ENCODE measurements at regions not wholly inside any gene's neighbourhood (a gene's known extent, or its start where the extent isn't known, plus 50 kb on each side); places are given as distances from the start of the nearest gene placed in this dataset.

DNA sequence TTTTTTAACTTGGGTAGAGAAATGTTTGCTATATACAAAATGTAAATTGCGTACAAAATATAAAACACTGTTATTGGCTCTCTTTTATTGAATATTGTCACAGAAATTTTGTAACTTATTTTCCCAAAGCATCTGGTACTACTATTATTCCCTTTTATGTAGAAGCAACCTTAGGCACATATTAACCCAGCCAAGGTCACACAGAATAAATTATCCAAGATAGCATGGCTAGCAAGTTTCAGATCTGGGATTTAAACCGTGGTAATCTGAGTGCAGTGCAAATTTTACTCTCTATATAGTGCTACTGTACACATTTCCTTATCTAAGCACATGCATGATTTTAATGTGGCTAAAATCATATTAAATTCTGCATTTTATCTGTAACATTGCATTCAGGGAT lies 1190.5 kb upstream of the LRRTM3 start:
- Histone ChIP-seq H3K9me3 (no peaks in the 10 kb centered on the region), H3K4me3 (ENCODE audit: low read depth, low read length) (no peak overlapping the region), H3K4me1 (no peaks in the 10 kb centered on the region), H3K36me3 (ENCODE audit: control insufficient read depth, insufficient read depth, low read length) (no peaks in the 10 kb centered on the region), H3K27me3 (replicated peaks; ENCODE audit: control insufficient read depth, insufficient read depth, low read length) (no peaks in the 10 kb centered on the region)
- ChIA-PET POLR2A (no interaction called here), CTCF (no interaction called here)
- Mint-ChIP-seq H3K4me1 (ENCODE audit: low read depth, unreplicated experiment) (no peaks in the 10 kb centered on the region), H3K36me3 (ENCODE audit: insufficient read depth, unreplicated experiment) (no peaks in the 10 kb centered on the region), H3K9me3 (ENCODE audit: unreplicated experiment) (no peaks in the 10 kb centered on the region), H3K27me3 (ENCODE audit: insufficient read depth, unreplicated experiment) (no peaks in the 10 kb centered on the region), H3K27ac (ENCODE audit: unreplicated experiment) (no peak overlapping the region), H3K4me3 (ENCODE audit: unreplicated experiment) (no peak overlapping the region)
- TF ChIP-seq, protein P1, sequence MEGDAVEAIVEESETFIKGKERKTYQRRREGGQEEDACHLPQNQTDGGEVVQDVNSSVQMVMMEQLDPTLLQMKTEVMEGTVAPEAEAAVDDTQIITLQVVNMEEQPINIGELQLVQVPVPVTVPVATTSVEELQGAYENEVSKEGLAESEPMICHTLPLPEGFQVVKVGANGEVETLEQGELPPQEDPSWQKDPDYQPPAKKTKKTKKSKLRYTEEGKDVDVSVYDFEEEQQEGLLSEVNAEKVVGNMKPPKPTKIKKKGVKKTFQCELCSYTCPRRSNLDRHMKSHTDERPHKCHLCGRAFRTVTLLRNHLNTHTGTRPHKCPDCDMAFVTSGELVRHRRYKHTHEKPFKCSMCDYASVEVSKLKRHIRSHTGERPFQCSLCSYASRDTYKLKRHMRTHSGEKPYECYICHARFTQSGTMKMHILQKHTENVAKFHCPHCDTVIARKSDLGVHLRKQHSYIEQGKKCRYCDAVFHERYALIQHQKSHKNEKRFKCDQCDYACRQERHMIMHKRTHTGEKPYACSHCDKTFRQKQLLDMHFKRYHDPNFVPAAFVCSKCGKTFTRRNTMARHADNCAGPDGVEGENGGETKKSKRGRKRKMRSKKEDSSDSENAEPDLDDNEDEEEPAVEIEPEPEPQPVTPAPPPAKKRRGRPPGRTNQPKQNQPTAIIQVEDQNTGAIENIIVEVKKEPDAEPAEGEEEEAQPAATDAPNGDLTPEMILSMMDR (IDR thresholded peaks at IDR 0.05; ENCODE audit: insufficient read depth in 1 of 2, low read depth in 1 of 2, low read length in 1 of 2, severe bottlenecking in 1 of 2, unreplicated experiment in 1 of 2) = no peak
- DNase-seq = no peak
- intact Hi-C loops (cut with micrococcal nuclease; ENCODE audit: unreplicated experiment) = no loop called here
- no TSS peak for BruUV-seq (replicated peaks)

DNA sequence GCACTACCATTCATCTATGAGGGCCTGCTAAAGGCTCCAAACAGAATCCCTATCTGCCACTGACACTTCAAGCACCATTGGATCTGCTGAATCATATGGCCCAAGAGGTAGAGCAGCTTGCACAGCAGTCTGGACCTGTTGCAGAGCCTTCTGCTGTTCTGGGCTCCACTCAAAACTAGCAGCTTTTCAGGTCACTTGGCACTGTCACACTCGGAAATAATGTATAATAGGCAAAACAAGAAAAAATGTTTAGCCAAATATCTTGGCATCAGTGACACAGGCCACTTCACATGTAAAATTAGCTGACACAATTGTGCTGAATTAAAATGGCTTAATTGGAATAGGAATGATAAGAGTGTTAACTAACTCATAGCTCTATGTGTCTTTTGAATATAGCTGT lies 1182.9 kb upstream of the LRRTM3 start:
- no peak for DNase-seq
- ChIA-PET POLR2A (no interaction called here), CTCF (no interaction called here)
- Mint-ChIP-seq H3K9me3 (ENCODE audit: unreplicated experiment) (no peaks in the 10 kb centered on the region), H3K36me3 (ENCODE audit: insufficient read depth, unreplicated experiment) (no peaks in the 10 kb centered on the region), H3K27me3 (ENCODE audit: insufficient read depth, unreplicated experiment) (no peaks in the 10 kb centered on the region), H3K4me1 (ENCODE audit: low read depth, unreplicated experiment) (no peaks in the 10 kb centered on the region), H3K27ac (ENCODE audit: unreplicated experiment) (no peak overlapping the region), H3K4me3 (ENCODE audit: unreplicated experiment) (no peak overlapping the region)
- Histone ChIP-seq H3K4me1 (no peaks in the 10 kb centered on the region), H3K9me3 (no peaks in the 10 kb centered on the region), H3K36me3 (ENCODE audit: control insufficient read depth, insufficient read depth, low read length) (no peaks in the 10 kb centered on the region), H3K4me3 (ENCODE audit: low read depth, low read length) (no peak overlapping the region), H3K27me3 (replicated peaks; ENCODE audit: control insufficient read depth, insufficient read depth, low read length) (no peaks in the 10 kb centered on the region)
- no TSS peak for BruUV-seq (replicated peaks)
- TF ChIP-seq, protein P1 (IDR thresholded peaks at IDR 0.05; ENCODE audit: insufficient read depth in 1 of 2, low read depth in 1 of 2, low read length in 1 of 2, severe bottlenecking in 1 of 2, unreplicated experiment in 1 of 2) = no peak
- intact Hi-C loops (cut with micrococcal nuclease; ENCODE audit: unreplicated experiment) = no loop called here

DNA sequence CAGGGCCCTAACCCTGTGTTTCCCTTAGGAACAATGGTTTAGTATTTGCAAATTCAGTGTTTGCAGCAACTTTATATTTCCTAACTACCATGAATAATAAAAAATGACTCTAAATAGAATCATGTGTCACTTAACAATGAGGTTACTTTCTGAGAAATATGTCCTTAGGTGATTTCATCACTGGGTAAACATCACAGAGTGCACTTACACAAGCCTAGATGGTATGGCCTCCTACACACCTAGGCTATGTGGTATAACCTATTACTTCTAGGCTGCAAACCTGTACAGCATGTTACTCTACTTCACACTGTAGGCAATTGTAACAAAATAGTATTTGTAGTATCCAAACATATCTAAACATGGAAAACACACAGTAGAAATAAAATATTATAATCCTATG lies 1174.6 kb upstream of the LRRTM3 start:
- Histone ChIP-seq H3K4me3 (ENCODE audit: low read depth, low read length) (no peak overlapping the region), H3K4me1 (no peaks in the 10 kb centered on the region), H3K27me3 (replicated peaks; ENCODE audit: control insufficient read depth, insufficient read depth, low read length) (no peaks in the 10 kb centered on the region), H3K36me3 (ENCODE audit: control insufficient read depth, insufficient read depth, low read length) (no peaks in the 10 kb centered on the region), H3K9me3 (no peaks in the 10 kb centered on the region)
- no peak overlapping the region for H3K4me3 Mint-ChIP-seq (ENCODE audit: unreplicated experiment)
- no peaks in the 10 kb centered on the region for H3K9me3 Mint-ChIP-seq (ENCODE audit: unreplicated experiment)
- intact Hi-C loops (cut with micrococcal nuclease; ENCODE audit: unreplicated experiment) = no loop called here
- CTCF ChIA-PET = no interaction called here
- H3K36me3 Mint-ChIP-seq (ENCODE audit: insufficient read depth, unreplicated experiment) = no peaks in the 10 kb centered on the region
- no peak for DNase-seq
- no peaks in the 10 kb centered on the region for H3K4me1 Mint-ChIP-seq (ENCODE audit: low read depth, unreplicated experiment)
- BruUV-seq (replicated peaks) = no TSS peak
- TF ChIP-seq, protein P1 (IDR thresholded peaks at IDR 0.05; ENCODE audit: insufficient read depth in 1 of 2, low read depth in 1 of 2, low read length in 1 of 2, severe bottlenecking in 1 of 2, unreplicated experiment in 1 of 2) = no peak
- POLR2A ChIA-PET = no interaction called here
- H3K27ac Mint-ChIP-seq (ENCODE audit: unreplicated experiment) = no peak overlapping the region
- H3K27me3 Mint-ChIP-seq (ENCODE audit: insufficient read depth, unreplicated experiment) = no peaks in the 10 kb centered on the region

All from Caco-2 (cell line).